DMS 273 (cell line): ENCODE measurements at regions not wholly inside any gene's neighbourhood (a gene's known extent, or its start where the extent isn't known, plus 50 kb on each side); places are given as distances from the start of the nearest gene placed in this dataset.
"Not testable (repeated sequence)": the region's sequence is repeated elsewhere in the genome, so short reads cannot be mapped to it uniquely, and the experiment has no call there.

Experiments
- DNase-seq: peaks from one replicate; lab custom pipeline; 2025; ENCODE audit not compliant: unreplicated experiment; lab: John Stamatoyannopoulos, UW

DNA sequence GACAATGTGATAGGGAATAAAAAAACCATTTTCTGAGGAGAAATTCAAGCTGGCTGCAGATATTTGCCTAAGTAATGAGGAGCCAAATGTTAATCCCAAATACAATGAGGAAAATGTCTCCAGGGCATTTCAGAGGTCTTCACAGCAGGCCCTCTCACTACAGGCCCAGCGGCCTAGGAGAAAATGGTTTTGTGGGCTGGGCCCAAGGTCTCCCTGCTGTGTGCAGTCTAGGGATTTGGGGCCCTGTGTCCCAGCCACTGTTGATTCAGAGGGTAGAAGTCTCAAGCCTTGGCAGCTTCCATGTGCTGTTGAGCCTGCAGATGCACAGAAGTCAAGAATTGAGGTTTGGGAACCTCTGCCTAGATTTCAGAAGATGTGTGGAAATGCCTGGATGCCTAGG is 778.7 kb downstream of the CENPC start:
- DNase-seq: no peak

DNA sequence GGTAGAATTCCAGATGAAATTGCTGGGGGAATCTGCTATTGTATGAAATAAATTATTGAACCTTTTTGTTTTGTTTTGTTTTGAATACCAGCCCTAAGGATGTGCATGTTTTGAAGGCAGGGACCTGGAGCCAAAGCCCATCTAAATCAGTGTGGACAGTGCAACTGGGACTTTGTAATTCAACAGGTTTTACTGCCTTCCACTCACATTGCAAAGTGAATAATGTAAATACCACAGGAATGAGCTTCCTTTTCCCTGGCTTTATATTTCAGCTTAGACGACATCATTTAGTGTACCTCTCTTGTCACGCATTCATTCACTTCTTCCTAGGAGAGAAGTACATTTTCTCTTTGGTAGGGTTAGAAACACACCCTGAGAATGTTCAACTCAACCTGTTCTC is 795.0 kb downstream of the CENPC start:
- no peak for DNase-seq

DNA sequence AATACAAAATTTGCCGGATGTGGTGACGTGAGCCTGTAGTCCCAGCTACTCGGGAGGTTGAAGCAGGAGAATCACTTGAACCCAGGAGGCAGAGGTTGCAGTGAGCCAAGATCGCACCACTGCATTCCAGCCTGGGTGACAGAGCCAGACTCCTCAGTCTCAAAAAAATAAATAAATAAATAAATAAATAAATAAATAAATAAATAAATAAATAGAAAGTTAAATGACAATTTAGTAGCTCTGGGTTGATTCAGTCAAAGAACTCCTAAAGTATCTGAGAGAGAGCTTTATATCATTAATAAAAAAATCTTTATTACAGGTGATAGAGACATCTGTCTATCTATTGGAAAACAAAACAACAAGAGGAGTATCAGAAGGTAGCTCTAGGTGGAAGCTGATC is 798.4 kb downstream of the CENPC start:
- DNase-seq: not testable (repeated sequence)

DNA sequence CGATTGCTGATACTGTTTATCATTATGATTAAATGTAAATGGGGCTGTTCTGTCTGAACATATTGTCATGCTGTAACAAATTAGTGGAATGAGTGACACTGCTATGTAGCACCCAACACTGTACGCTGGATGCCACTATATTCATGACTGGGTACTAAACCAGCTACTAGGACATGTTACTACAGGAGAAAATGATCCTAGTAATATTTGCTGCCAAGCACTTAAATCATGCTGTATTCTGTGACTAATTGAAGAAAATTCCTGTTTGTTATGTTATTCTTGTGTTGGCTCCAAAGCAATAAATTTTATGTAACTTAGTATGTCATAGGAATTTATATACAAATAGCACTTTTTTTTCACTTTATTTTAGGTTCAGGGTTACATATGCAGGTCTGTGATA is 804.2 kb downstream of the CENPC start:
- DNase-seq: no peak

DNA sequence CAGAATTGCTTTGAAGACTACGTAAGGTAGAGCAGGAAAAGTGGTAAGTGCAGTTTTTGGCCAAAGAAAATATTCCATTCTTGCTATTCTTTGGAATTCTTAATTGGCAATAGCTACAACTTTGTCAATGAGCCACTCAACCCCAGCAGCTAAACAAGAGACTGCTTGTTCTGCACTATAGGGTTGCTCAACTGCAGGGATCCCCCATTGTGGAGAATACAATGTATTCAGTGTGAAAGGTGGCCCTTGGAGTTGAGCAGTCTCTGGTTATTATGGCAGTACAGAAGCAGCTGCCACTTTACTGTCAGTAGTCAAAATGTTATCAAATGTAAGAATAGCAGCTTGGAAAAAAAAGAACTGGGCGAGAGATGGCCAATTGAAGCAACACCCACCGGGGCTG is 808.7 kb downstream of the CENPC start:
- no peak for DNase-seq

DNA sequence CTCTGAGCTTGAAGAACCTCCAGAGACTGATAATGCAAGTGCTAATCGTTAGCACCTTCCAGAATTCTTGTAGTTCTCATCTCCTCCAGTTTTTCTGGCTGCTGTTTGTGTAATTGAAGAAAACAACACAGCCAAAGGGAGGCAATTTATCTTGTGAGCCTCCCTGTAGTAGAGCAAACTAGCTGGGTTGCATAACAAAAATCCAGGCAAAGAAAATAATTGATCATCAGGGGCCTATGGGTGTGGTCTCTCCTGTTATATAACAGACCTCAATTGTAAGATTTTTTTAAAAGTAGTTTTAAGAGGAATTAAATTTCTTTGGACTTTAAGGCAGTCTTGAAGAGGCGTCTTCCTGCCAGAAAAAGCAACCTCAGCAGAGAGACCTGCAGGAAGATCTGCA is 817.0 kb downstream of the CENPC start:
- DNase-seq: no peak

DNA sequence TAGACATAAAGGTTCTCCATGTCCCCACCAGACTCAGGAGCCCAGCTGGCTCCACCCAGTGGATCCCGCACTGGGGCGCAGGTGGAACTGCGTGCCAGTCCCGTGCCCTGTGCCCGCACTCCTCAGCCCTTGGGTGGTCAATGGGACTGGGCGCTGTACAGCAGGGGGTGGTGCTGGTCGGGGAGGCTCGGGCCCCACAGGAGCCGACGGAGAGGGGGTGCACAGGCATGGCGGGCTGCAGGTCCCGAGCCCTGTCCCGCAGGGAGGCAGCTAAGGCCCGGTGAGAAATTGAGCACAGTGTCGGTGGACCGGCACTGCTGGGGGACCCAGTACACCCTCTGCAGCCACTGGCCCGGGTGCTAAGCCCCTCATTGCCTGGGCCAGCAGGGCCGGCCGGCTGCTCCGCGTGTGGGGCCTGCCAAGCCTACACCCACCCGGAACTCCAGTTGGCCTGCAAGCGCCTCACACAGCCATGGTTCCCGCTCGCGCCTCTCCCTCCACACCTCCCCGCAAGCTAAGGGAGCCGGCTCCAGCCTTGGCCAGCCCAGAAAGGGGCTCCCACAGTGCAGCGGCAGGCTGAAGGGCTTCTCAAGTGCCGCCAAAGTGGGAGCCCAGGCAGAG is 832.9 kb downstream of the CENPC start:
- DNase-seq: not testable (repeated sequence)

DNA sequence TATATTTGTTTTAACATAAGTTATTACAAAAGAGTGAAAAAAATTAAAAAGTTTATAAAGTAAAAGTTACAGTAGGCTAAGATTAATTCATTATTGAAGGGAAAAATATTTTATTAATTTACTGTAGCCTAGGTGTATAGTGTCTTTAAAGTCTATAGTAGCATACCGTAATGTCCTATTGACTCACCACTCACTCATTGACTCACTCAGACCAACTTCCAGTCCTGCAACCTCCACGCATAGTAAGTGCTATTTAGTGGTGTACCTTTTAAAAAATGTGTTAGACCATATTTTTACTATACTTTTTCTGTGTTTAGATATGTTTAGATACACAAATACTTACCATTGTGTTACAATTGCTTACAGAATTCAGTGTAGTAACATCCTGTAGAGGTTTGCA is 841.1 kb downstream of the CENPC start:
- DNase-seq: no peak

DNA sequence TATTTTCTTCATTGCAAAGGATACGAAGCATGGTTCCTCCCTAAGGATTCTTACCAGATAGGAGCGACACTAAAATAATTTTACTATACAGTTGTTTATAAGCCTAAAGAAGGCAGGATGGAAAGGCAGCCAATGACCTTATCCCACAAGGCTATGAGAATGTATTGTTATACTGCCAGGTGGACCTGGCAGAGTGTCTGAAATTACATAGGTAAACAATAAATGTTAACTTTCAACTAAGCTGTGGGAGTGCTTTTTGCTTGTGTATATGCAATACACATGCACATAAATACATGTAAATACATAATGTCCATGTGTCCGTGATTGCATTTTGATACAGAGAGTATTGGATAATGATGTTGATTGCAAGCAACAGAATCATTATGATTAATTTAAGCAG is 850.6 kb downstream of the CENPC start:
- DNase-seq: no peak

DNA sequence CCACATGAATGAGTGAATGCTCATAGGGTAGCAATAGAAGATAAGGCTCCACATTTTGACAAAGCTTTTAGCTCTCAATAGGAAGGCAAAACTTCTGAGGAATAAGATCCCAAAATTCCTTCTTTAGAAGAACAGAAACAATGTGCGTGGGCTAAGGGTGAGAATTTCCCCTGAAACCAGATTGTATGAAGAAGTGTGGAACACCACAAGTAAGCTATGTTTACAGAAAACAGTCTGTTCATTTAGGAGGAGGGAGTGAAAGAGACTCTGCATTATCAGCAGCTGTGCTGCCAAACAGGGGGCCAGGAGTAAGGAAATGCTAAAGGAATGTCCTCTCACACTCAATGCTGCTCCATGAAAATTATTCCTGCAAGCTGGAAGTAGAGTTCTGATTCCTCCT is 851.6 kb downstream of the CENPC start:
- DNase-seq: peak; percentile 0

DNA sequence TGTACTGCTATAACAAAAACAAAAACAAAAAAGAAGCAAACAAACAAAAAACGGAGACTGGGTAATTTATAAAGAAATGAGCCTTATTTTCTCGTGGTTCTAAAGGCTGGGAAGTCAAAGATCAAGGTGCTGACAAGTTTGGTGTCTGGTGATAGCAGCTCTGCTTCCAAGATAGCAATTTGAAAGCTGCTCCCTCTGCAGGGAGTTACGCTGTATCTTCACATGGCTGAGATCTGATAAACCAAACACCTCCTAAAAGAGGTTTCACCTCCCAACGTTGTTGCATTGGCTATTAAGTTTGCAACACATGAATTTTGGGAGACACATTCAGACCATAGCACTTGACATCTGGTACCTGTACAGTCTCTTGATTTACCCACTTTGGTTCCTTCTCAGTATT is 854.2 kb downstream of the CENPC start:
- peak; percentile 1 for DNase-seq

DNA sequence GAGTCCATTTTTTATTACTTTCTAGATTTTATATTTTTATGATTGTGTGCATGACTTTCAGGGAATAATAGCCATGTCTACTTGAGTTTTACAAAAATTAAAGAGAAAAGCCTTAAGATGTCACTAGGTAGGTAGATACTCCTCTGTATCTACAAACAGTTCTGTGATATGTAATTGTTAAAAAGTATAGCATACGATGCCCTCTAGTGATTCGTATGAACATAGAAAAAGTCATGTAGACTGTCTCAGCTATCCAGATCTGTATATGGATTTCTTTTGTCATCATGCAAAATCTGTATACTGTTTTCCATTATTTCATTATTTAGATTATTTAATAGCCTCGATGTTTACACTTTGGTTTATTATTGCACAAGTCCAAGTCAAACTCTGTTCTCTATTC is 856.6 kb downstream of the CENPC start:
- DNase-seq: peak; percentile 41

DNA sequence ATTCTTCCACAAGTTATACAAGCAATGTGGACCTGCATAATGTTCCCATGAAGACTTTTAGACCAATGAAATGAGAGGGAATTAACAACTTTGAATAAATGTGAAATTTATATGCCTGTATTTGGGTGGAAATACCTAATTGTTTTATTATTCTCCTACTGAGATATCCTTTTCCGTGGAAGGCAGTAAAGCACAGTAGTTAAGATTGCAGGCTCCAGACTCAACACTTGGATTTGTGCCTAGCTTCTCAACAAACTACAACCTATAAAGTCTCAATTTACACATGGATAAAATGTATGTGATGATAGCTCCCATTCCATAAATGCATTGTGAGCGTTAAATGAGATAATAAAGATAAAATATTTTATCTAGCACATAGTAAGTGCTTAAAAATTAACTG is 857.8 kb downstream of the CENPC start:
- DNase-seq: no peak

DNA sequence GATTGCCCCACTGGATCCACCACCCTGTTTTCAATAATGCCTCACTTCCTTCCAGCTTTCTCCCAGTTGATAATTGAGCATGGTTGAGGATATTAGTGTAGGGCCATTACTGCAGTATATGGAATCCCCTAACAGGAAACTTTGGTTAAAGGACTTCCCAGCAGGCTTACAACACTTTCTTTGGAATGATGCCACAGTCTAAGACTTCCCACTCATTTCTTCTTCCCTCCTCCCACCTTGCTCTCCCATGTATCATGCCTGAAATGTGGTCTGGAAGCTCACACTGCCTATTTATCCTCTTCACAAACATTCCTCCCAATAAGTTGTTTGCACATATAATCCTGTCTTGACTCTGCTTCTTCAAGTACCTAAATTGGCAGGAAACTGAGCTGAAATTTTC is 863.3 kb downstream of the CENPC start:
- DNase-seq: no peak

DNA sequence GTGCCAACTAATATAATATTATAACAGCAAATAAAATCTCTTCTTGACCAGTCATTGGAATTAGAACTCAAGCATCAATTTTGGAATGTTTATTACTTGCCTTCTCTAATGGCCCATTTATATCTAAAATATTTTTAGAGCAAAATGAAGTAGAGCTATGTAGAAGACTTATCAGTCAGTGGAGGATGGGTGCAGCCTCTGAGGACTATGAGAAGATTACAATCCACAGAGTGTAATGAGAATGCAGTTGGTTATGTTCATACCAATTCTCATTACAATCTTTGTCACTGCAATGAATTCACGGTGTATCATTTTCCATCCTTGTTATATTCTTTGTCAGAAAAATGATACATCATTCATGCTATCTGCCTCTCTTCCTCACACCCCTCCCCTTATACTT is 878.1 kb downstream of the CENPC start:
- DNase-seq: no peak

DNA sequence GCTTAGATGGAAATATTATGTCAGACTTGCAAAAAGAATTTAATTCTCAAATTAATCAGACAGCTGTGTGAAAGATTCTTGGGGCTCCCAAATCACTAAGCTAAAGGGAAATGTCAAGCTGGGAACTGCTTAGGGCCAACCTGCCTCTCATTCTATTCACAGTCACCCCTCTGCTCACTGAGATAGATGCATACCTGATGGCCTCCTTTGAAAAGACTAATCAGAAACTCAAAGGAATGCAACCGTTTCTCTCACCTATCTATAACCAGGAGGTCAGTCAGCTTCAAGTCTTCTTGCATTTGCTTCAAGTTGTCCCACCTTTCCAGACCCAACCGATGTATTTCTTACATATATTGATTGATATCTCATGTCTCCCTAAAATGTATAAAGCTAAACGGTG is 882.7 kb downstream of the CENPC start:
- DNase-seq: no peak

DNA sequence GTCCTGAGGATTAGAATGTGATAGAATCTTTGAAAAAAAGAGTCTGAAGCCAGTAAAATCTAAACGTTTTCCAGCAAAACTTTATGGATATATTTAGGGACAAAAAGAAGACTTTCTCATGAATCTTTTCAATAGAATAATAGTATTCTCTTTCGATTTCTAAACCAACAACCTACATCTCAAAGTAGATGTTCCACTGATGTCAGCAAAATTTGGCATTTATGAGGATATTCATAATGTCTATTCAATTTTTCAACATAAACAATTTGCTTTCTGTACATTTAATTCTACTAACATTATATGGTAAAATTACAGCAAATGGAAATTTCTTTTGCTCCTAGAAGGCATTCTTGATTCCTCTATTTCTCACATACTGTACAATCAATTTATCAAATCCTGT is 886.5 kb downstream of the CENPC start:
- DNase-seq: no peak

DNA sequence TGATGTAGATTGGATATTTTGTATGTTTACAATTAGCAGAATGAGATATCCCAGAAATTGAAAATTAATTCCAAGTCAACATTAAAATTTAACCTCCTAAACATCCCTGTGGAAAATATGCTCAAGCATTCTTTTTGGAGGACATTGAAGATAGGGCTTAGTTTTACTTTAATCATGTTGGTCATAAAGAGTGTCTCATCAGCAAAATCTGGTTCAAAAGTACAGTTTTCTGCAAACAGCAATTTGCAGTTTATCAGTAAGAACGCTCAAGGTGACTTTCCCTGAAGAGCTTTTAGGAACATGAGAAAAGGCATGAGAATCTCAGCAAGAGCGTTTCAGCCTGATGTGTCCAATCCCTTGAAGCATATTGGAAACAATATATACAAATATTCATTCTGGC is 889.8 kb downstream of the CENPC start:
- no peak for DNase-seq

DNA sequence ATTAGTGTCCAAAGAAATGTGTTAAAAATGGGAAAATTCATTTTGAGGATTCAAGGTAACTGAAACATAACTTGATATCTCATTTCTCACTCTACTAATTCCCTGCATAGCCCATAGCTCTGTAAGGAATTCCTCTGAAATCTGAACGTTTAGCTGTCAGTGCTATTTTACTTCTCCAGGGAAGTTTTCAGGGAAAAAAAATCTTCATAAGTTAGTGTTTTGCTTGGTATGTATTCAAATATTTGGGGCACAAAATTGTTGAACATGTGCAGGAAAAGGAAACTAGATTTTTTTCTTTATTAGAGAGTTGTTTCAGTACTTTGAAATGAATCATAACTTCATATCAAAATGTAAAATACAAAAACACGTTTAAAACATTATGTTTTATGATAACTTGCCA is 891.4 kb downstream of the CENPC start:
- DNase-seq: no peak

DNA sequence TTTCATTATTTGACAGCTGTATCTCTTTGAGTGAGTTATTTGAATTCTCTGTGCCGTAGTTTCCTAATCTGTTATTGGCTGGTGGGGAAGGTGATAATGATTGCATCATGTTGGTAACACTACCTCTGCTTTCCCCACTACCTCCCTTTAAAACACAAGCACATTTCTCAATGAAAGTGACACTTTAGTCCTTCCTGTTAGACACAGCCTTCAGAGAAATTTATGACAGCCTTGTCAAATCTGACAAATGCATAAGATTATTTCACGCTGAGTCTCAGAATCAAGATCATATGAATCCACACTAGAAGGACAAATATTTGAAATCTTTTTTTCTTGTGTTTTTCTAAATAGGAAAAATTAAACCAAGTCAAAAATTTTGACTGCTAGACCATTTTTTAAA is 896.1 kb downstream of the CENPC start:
- DNase-seq: no peak

DNA sequence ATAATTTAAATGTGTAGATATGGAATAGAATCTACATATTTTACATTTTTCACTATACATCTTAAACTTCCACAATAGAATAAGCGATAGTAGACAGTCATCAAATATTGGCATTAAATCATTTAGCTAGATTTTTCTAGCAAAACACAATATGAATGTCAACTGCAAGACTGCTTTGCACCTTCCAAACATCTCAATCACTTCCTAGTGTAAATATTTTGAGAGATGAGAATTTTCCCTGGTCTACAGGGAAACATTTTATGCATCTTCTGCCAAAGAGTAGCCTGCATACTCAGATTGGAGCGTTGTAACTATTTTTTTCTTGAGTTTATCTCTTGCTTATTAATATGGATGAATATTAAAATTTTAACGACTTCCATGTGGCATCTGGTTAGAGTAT is 897.4 kb downstream of the CENPC start:
- no peak for DNase-seq

DNA sequence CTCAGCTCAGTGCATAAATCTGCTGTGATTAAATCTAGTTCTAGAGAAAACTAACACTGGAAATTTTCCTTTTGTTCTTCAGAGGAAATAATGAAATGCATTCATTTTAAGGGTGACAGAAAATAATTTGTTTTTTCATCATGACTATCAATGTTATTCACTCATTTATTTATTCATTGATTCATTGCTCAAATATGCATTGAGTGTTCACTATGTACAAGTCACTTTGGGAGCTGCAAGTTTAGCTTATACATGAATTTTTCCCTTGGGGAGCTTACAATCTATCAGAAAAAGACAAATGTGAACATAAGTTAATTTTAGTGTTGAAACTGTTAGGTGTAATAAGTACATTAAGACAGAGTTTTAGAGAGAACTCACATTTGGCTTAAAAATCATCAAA is 897.8 kb downstream of the CENPC start:
- no peak for DNase-seq

DNA sequence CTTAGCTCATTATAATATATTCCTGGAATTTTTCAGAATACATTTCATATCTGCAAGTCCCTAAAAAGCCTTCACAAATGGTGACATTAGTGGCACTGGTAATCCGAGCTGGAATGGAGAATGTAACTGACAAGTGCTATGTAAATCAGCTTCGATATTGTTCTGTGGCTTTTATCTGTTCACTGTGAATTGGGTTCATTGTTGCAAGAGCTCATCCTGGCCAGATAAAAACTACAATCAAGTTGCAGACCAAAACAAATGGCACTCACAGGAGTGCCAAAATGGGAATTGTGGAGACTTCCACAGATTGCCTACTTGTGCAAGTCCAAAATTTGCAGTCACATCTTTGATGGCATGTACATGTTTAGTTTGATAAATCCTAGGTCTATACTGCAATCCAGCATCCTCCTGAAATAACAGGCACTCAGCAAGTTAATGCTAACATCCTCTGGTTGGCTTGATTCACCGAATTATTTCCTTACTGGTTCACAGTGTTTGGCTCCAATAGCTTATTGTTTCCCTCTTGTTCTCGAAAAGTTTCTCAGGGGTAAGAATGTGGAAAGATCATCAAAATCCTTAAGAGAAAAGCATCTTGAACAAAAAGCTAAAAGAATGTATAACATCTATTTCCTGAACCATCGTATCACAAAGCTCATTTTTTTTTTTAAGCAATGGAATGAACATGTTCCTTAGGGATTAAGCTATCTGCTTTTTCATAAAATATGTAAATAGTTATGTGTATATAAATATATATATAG is 904.9 kb downstream of the CENPC start:
- DNase-seq: no peak
